Endothelial cell (in vitro differentiated cells): ENCODE measurements at regions not wholly inside any gene's neighbourhood (a gene's known extent, or its start where the extent isn't known, plus 50 kb on each side); places are given as distances from the start of the nearest gene placed in this dataset.

Experiments
- DNase-seq: peaks from one replicate; pipeline ENCODE4 v3.0.0; 2021; ENCODE audit warnings: low spot score
- H3K27ac Mint-ChIP-seq: one replicate; pipeline ENCODE4 v1.8.0; 2021; ENCODE audit warnings: mixed read lengths, inconsistent platforms; ENCODE audit not compliant: unreplicated experiment
- H3K27me3 Mint-ChIP-seq: one replicate; pipeline ENCODE4 v1.8.0; 2021; ENCODE audit warnings: mild to moderate bottlenecking, moderate library complexity, mixed read lengths, inconsistent platforms; ENCODE audit not compliant: unreplicated experiment
- H3K36me3 Mint-ChIP-seq: one replicate; pipeline ENCODE4 v1.8.0; 2021; ENCODE audit warnings: mild to moderate bottlenecking, low read depth, mixed read lengths, inconsistent platforms; ENCODE audit not compliant: unreplicated experiment
- H3K4me1 Mint-ChIP-seq: one replicate; pipeline ENCODE4 v1.8.0; 2021; ENCODE audit warnings: mild to moderate bottlenecking, mixed read lengths, inconsistent platforms; ENCODE audit not compliant: unreplicated experiment
- H3K4me3 Mint-ChIP-seq: one replicate; pipeline ENCODE4 v1.8.0; 2021; ENCODE audit warnings: mild to moderate bottlenecking, mixed read lengths, inconsistent platforms; ENCODE audit not compliant: unreplicated experiment
- H3K9me3 Mint-ChIP-seq: one replicate; pipeline ENCODE4 v1.8.0; 2021; ENCODE audit warnings: mixed read lengths, inconsistent platforms; ENCODE audit not compliant: unreplicated experiment
- TF ChIP-seq, protein P1 (sequence below): fragments of 200-600 bp; sonication (generic); IDR thresholded peaks from one replicate; pipeline ENCODE4 v1.5.0; 2021; ENCODE audit warnings: antibody characterized with exemption; ENCODE audit not compliant: unreplicated experiment

DNA sequence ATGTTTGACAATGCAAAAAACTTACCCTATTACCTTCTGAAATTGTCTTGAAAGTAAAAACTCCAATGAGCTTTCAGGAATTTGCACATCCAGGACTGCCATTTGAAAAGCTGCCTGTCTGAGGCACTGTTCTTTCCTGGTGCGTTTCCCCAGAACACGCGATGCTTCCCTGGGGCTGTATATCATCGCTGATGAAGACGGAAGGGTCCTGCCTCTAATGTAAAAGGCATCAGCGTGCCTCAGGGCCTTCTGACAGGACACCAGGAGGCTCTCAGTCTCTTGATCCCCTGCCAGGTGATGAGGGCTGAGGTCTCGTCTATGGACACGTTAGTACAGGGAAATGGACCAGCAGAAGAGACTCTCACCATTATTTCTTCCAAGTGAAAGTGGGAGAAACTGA lies 296.8 kb downstream of the EFNB2 start:
- DNase-seq: no peak
- no peak overlapping the region for H3K27ac Mint-ChIP-seq
- TF ChIP-seq, protein P1, sequence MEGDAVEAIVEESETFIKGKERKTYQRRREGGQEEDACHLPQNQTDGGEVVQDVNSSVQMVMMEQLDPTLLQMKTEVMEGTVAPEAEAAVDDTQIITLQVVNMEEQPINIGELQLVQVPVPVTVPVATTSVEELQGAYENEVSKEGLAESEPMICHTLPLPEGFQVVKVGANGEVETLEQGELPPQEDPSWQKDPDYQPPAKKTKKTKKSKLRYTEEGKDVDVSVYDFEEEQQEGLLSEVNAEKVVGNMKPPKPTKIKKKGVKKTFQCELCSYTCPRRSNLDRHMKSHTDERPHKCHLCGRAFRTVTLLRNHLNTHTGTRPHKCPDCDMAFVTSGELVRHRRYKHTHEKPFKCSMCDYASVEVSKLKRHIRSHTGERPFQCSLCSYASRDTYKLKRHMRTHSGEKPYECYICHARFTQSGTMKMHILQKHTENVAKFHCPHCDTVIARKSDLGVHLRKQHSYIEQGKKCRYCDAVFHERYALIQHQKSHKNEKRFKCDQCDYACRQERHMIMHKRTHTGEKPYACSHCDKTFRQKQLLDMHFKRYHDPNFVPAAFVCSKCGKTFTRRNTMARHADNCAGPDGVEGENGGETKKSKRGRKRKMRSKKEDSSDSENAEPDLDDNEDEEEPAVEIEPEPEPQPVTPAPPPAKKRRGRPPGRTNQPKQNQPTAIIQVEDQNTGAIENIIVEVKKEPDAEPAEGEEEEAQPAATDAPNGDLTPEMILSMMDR: no peak
- H3K4me3 Mint-ChIP-seq: no peak overlapping the region
- H3K36me3 Mint-ChIP-seq: no peaks in the 10 kb centered on the region
- H3K4me1 Mint-ChIP-seq: no peaks in the 10 kb centered on the region
- H3K27me3 Mint-ChIP-seq: no peaks in the 10 kb centered on the region
- H3K9me3 Mint-ChIP-seq: no peaks in the 10 kb centered on the region

DNA sequence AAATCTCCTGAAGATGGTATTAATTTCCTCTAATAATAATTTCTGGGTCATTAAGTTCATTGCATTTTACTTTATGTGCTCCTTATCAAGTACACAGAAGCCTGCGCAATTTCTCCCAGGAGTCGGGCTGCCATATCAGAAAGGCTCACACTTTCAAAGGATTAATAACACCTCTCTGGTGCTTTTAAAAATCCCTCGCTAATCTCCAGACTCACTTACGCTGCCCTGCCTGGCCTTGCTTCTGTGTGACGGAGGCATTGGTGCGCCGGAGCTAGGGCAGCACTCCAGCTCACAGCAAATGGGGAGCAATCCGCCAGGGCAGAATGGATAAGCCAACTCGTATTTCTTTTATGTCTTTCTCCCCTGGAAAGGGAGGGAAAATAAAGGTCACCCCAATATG lies 300.8 kb downstream of the EFNB2 start:
- H3K4me3 Mint-ChIP-seq: no peak overlapping the region
- H3K4me1 Mint-ChIP-seq: no peaks in the 10 kb centered on the region
- H3K9me3 Mint-ChIP-seq: no peaks in the 10 kb centered on the region
- H3K27me3 Mint-ChIP-seq: peaks cover 2% of the 10 kb centered on the region
- no peaks in the 10 kb centered on the region for H3K36me3 Mint-ChIP-seq
- no peak for DNase-seq
- TF ChIP-seq, protein P1: no peak
- no peak overlapping the region for H3K27ac Mint-ChIP-seq

DNA sequence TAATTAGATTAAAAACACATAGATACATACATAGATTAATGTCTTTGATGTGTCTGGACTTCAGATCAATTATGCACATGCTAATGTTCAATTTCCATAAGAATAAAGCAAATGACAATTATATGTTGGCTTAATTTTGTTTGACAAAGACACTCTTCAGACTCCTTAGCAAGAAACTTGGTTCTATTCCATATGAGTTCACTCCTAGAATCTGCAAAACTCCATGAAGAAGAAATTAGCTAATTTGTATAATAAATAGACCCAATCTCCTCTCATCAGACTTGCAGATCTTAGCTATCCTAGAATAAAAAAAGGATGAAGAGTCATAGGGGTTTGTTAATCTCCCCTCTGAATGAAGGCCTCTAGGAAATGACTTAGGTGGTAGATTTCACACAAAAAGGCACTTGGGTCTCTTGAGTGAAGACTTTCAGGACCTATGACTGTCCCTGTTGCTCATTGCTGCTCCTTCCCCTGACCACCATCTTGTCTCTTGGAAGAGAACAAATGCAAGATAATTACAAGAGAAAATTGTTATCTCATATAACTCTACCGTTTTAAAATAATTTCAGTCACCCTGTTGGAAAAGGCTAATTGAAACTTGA lies 302.2 kb downstream of the EFNB2 start:
- TF ChIP-seq, protein P1: no peak
- Mint-ChIP-seq H3K27ac (no peak overlapping the region), H3K4me3 (no peak overlapping the region), H3K27me3 (peaks cover 2% of the 10 kb centered on the region), H3K4me1 (no peaks in the 10 kb centered on the region), H3K9me3 (no peaks in the 10 kb centered on the region), H3K36me3 (no peaks in the 10 kb centered on the region)
- DNase-seq: no peak

DNA sequence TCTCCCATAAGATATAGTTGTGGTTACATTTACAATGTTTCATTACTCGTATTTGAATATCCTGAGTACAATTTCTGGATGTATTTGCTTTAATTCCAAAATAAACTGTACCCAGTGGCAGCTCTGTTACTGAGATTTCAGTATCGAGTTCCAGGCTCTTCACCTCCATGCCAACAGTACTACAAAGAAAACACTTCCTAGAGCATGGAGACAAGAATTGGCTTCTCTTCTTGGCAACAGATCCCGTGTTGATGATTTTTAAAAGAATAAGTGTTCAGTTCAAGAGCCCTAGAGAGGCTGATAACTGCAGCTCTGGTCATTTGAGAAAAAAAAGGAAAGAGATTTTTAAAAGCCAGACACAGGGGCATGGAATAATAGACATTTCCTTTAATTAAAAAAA lies 302.8 kb downstream of the EFNB2 start:
- Mint-ChIP-seq H3K27ac (no peak overlapping the region), H3K4me1 (no peaks in the 10 kb centered on the region), H3K27me3 (peaks cover 2% of the 10 kb centered on the region), H3K4me3 (no peak overlapping the region), H3K9me3 (no peaks in the 10 kb centered on the region), H3K36me3 (no peaks in the 10 kb centered on the region)
- TF ChIP-seq, protein P1: no peak
- DNase-seq: no peak

DNA sequence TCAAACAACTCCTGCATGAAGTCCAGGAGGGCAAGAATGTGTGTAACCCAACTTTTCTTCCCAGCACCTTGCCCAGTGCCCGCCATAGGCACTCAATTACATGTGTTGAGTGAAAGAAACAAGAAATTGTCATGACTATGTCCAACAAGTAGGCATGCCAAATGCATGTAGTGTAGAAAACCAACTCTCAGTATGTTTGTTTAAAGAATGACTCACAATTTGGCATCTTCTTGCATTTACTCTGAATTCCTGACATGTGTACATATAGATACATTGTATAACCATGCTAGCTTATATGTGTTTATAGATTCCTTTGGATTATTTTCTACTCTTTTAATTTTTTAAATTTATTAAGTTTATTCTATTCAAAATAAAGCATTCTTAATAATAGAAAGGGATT lies 305.0 kb downstream of the EFNB2 start:
- H3K36me3 Mint-ChIP-seq: no peaks in the 10 kb centered on the region
- no peaks in the 10 kb centered on the region for H3K9me3 Mint-ChIP-seq
- no peak overlapping the region for H3K4me3 Mint-ChIP-seq
- DNase-seq: no peak
- H3K27me3 Mint-ChIP-seq: peaks cover 2% of the 10 kb centered on the region
- TF ChIP-seq, protein P1: no peak
- no peak overlapping the region for H3K27ac Mint-ChIP-seq
- H3K4me1 Mint-ChIP-seq: no peaks in the 10 kb centered on the region
